ENCODE measurements at regions not wholly inside any gene's neighbourhood (a gene's known extent, or its start where the extent isn't known, plus 50 kb on each side); places are given as distances from the start of the nearest gene placed in this dataset.

DNA sequence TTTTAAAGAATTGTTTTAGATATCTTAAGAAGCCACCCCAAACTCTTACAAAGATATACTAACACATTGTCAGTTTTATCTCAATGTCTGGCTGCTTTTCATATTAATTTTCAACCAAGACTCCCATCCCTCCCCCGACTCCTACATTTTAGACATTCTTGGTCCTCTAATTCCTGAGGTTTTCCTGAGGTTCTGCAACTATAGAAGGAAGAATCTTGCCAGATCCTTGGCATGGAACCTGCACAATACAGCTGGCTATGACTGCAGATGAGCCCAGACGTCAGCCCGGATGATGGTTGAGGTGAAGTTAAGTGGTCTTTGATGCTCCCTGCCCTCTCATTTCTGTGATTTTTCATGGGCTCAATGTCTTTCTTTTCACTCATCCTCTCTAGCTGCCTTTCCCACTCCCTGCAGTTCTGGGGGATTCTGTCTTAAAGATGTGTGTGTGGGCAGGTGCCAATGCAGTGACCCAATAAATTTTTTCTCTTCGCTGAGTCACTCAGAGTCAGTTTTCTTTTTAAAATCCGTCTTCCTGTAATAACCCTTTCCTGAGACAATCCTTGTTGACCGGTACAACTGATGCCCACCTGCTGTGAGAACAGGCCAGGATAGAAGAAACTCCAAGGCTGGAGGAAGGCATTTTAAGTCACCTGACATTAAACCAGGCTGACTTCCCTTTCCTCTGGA is 237.8 kb upstream of the GAS1 start:
- intact Hi-C loops (cut with DNase I; ENCODE audit: low total_unique reads) = no loop called here
- TF ChIP-seq POLR2AphosphoS5 (IDR thresholded peaks at IDR 0.05) (no peak), POLR2A (IDR thresholded peaks at IDR 0.05) (no peak)
- TF ChIP-seq, protein P1, sequence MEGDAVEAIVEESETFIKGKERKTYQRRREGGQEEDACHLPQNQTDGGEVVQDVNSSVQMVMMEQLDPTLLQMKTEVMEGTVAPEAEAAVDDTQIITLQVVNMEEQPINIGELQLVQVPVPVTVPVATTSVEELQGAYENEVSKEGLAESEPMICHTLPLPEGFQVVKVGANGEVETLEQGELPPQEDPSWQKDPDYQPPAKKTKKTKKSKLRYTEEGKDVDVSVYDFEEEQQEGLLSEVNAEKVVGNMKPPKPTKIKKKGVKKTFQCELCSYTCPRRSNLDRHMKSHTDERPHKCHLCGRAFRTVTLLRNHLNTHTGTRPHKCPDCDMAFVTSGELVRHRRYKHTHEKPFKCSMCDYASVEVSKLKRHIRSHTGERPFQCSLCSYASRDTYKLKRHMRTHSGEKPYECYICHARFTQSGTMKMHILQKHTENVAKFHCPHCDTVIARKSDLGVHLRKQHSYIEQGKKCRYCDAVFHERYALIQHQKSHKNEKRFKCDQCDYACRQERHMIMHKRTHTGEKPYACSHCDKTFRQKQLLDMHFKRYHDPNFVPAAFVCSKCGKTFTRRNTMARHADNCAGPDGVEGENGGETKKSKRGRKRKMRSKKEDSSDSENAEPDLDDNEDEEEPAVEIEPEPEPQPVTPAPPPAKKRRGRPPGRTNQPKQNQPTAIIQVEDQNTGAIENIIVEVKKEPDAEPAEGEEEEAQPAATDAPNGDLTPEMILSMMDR (IDR thresholded peaks at IDR 0.05 in 8 of 11, conservative IDR thresholded peaks at IDR 0.05 in 3 of 11) = no peak
- Histone ChIP-seq H3K27me3 (replicated peaks in 1 of 7) (no peaks in the 10 kb centered on the region), H3K9me3 (peaks cover 0 to 22% (median 10%) of the 10 kb centered on the region in 8 donors), H3K4me1 (no peaks in the 10 kb centered on the region), H3K4me3 (no peak overlapping the region), H3K36me3 (no peaks in the 10 kb centered on the region), H3K27ac (no peak overlapping the region)
- DNase-seq = no peak
- 67 to 84% (median 76%) methylated on average over 6 of the region's 6 CpGs for WGBS, 5 donors

- 81 to 87% (median 82%) methylated on average over 4 of the region's 4 CpGs for WGBS, 5 donors
- Histone ChIP-seq H3K27me3 (replicated peaks in 1 of 7) (no peaks in the 10 kb centered on the region), H3K4me1 (no peaks in the 10 kb centered on the region), H3K36me3 (no peaks in the 10 kb centered on the region), H3K4me3 (no peak overlapping the region), H3K27ac (no peak overlapping the region), H3K9me3 (peaks cover 0 to 12% (median 6%) of the 10 kb centered on the region in 8 donors)
- TF ChIP-seq, protein P1 (IDR thresholded peaks at IDR 0.05 in 8 of 11, conservative IDR thresholded peaks at IDR 0.05 in 3 of 11) = no peak
- no peak for TF ChIP-seq POLR2AphosphoS5 (IDR thresholded peaks at IDR 0.05)
- no peak for TF ChIP-seq POLR2A (IDR thresholded peaks at IDR 0.05)
- intact Hi-C loops (cut with DNase I; ENCODE audit: low total_unique reads) = no loop called here
- DNase-seq = no peak
Measured at GRCh38 chr9:87187656-87188055, 240.3 kb upstream of the GAS1 start.

GRCh38 chr9:87189006-87189405 is 241.7 kb upstream of the GAS1 start:
- H3K27me3 ChIP-seq (replicated peaks in 1 of 7) = no peaks in the 10 kb centered on the region
- H3K27ac ChIP-seq = no peak overlapping the region
- H3K36me3 ChIP-seq = no peaks in the 10 kb centered on the region
- intact Hi-C loops (cut with DNase I; ENCODE audit: low total_unique reads) = no loop called here
- H3K4me1 ChIP-seq = no peaks in the 10 kb centered on the region
- 76 to 88% (median 82%) methylated on average over 4 of the region's 4 CpGs for WGBS, 5 donors
- TF ChIP-seq POLR2A (IDR thresholded peaks at IDR 0.05) (no peak), POLR2AphosphoS5 (IDR thresholded peaks at IDR 0.05) (no peak)
- TF ChIP-seq, protein P1 (IDR thresholded peaks at IDR 0.05 in 8 of 11, conservative IDR thresholded peaks at IDR 0.05 in 3 of 11) = no peak
- no peak overlapping the region for H3K4me3 ChIP-seq
- no peaks in the 10 kb centered on the region for H3K9me3 ChIP-seq
- no peak for DNase-seq

DNA sequence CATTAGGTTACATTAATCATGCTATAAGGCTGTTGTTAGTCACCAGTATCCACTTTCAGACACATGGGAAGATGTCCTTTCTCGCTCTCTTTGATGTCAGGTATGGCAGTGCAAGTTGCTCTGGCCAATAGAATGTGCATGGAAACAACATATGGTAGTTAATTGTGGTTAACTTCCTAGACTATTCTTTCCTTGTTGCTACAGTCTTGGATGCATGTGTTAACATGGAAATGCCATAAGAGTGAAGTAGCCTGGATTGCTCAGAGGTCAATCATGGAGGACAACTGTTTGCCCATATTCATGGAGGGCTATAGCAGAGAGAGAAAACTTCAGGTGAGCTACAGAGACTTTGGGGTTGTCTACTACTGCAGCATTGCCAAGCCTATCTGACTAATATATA is 245.8 kb upstream of the GAS1 start:
- H3K27ac ChIP-seq = no peak overlapping the region
- H3K4me1 ChIP-seq = no peaks in the 10 kb centered on the region
- H3K4me3 ChIP-seq = no peak overlapping the region
- H3K36me3 ChIP-seq = no peaks in the 10 kb centered on the region
- no peaks in the 10 kb centered on the region for H3K9me3 ChIP-seq
- no peak for DNase-seq
- TF ChIP-seq POLR2A (IDR thresholded peaks at IDR 0.05) = no peak
- TF ChIP-seq, protein P1 (IDR thresholded peaks at IDR 0.05 in 8 of 11, conservative IDR thresholded peaks at IDR 0.05 in 3 of 11) = no peak
- TF ChIP-seq POLR2AphosphoS5 (IDR thresholded peaks at IDR 0.05) = no peak
- 72 to 93% (median 81%) methylated on average over 1 of the region's 1 CpG for WGBS, 5 donors
- intact Hi-C loops (cut with DNase I; ENCODE audit: low total_unique reads) = no loop called here
- peaks cover 0 to 11% (median 0%) of the 10 kb centered on the region in 7 donors for H3K27me3 ChIP-seq (replicated peaks in 1 of 7)
